ENCODE measurements at regions not wholly inside any gene's neighbourhood (a gene's known extent, or its start where the extent isn't known, plus 50 kb on each side); places are given as distances from the start of the nearest gene placed in this dataset.

DNA sequence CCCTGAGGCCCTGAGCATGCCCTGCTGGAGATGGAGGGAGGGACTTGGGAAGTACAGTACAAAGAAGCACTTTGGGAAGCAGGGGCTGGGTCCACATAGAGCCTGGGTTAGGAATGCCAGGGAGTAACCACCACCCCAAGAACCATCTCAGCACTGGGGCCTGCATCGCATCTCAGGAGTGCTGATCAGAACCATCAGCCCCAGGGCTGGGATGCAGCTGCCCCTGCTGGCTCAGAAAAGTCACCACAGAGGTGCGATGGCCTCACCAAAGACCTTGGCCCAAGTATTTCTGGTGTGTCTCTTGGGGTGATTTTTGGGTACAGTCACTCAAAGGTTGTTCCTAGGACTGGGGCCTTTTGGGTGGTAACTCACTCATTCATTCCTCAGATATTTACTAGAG lies 236.8 kb upstream of the MVB12B start:
- no peak for DNase-seq

DNA sequence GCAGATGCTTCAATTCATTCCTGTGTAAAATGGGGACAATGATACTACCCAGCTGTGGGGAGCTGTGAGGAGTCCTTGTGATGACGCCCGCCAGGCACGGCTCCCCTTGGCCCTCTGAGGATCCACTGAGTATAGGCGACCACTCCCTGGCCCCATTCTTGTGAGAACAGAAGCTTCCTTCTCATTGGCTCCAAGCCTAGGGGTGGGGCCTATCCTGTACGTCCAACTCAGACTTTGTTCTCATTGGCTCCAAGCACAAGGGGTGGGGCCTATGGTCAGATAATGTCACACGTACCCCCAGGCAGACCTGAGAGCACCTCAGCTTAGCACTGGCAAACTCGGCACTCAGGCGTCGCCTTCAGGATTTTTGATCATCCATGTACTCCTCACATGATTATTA lies 232.9 kb upstream of the MVB12B start:
- no peak for DNase-seq

DNA sequence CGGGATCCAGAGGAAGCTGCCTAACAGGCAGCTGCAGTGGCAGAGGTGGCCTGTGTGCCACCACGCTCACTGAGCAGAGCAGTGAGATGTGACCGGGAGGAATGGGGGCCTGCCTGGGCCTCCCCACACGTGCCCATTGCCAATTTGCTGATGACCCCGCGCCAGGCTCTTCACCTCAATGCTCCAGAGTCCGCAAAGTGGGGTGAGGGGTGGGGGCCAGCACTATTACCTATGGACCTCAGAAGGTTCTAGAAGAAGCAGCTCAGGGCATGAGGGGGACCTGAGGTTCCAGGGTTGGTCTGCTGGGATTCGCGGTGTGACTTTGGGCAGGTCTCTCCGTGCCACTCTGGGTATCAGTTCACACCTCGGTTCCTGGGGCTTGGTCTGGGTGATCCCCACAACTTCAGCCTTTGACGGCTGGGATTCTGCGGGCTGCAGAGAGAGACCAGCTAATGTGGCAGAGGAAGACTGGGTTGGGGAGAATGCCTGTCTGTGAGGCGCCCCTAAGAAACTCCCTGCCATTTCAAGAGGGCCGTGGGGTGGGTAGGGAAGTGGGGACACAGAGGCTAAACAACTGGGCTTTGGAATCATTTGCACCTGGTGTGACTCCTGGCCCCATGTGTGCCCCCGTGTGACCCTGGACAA lies 231.0 kb upstream of the MVB12B start:
- DNase-seq, result no peak

DNA sequence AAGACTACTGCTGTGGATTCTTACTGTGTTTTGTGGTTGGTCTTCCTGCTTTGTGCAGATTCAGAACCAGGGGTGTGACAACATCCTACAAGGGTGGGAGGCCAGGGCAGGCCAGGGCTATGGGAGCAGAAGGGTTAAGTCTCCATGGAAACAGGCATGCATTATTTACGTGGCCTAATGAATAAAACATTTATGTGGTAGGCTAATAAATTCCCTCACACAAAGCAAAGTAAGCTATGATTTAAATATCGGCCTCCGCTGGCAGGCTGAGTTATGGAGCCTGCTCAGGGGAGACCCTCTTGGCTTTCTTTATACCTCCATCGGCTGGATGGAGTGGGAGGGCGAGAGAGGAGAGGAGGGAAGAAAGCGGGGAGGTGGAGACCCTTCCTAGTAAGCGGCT lies 230.3 kb upstream of the MVB12B start:
- DNase-seq, result no peak

DNA sequence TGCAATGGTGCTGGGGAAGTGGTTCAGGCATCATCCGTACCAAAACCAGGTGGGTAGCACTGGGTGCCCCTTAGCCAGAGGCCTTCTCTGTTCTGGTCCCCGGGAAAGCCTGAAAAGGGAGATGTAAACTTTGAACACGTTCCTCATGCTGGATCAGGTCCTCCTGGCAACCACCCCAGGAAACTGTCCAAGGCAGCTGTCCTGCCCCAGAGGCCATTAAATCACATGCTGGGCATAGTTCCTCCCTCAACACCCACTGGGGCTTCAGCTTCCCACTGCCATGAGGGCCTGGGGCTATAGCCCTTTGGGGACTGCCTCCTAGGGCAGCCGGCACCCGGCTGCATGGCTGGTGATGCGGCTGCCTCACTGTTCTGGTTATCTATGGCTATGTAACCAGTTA lies 228.9 kb upstream of the MVB12B start:
- no peak for DNase-seq

DNA sequence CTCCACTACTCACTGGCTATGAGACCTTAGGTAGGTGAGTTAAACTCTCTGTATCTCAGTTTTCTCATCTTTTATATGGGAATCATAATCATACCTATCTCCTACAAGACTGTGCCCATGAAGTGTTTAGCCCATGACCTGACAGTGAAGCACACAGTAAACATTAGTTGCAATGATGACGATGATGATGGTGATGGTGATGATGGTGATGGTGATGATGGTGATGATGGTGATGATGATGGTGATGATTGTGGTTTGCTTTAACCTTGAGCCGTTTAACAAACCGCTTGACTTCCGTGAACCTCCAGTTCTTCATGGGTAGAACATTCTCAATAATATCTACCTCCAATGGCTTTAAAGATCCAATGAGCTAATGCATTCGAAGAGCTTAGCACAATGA lies 220.2 kb upstream of the MVB12B start:
- no peak for DNase-seq

DNA sequence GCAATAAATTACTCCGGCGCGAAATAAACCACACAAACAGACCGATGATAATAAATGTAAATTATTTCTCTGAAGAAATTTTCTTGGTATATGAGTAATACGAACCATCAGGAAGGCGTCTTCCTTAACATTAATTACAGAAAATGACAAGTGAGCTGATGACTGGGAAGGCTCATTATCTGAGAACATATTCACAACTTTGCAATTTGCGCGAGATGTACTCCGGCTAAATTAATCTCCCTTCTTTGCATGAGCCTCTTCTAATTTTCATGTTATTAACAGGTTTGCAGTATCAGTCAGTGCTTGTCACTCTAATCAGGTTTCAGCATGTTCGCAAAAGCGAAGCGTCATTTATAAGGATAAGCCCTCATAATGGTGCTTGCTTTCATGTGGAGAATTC lies 218.9 kb upstream of the MVB12B start:
- DNase-seq, result no peak

DNA sequence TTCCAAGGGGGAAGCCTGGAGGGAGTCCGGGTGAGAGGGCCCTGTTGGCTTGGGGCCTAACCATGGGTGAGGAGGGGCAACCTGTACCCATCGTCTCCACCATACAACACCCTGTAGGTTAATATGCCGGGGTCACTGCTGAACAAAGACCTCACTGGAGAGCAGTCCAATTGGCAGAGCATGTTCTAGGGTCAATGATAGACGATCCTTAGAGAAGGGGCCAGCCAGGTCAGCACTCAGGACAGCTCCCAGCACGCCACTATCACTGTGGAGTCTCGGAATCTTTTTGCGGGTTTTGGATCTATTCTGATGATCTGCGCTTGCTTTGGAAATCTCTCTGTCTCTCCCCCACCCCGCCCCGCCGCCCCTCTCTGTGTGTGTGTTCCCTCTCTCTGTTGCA lies 218.4 kb upstream of the MVB12B start:
- DNase-seq, result peak in 1 of 2 donors; percentile 7

DNA sequence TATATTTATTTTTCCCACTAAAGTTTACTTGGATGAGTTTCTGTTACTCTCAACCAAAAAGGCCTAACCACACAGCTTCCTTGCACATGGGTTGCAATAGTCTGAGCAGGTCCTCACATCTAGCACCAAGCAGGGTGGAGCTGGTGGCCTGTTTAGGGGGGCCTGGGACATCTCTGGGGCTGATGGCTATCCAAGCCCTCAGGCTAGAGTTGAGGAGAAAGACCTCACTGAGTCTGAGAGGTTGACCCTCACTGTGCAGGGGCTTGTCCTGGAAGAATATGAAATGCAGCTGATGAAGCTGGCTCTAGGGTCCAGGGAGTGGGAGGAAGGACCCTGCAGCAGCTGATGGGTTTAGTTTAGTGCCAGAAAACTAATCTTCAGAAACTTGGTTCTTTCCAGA lies 217.1 kb upstream of the MVB12B start:
- no peak for DNase-seq

DNA sequence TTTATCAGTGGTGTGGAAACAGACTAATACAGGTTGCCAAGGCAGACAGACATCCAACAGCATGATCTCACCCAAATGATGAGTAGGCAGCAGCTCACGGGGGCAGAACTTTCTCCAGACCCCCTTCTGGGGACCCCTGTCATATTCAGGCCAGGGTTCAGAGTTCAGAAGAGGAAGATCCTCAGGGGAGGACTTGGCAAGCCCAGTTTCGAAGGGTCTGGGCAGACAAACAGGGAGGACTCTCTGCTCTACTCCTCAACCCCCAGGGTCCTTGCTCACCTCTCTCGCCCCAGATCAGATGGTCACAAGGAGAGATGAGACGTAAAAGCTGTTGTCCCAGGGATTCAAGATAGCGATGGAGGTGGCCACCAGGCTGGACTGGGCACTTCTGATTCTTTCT lies 215.1 kb upstream of the MVB12B start:
- no peak for DNase-seq

DNA sequence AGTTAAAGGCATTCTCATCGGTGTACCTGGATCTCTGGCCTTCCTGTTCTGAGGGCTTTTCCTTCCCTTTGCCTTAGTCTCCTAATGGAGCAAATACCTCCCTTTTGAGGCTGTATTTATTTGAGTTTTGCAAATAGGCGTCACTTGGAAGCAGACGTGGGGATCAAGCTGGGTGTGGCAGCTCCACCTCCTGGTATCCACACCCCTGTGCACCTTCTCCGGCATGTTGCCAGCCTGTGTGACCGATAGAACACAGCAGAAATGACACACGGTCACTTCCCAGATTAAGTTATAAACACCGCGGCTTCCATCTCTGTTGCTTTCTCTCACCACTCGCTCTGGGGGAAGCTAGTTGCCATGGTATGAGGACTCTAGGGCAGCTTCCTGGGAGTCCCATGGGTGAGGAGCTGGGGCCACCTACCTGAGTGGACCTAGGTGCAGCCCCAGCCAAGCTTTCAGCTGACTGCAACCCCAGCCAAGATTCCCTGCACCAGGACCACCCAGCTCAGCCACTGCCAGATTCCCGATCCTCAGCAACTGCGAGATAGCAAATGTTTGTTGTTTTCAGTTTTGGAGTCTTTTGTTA lies 214.4 kb upstream of the MVB12B start:
- no peak for DNase-seq

DNA sequence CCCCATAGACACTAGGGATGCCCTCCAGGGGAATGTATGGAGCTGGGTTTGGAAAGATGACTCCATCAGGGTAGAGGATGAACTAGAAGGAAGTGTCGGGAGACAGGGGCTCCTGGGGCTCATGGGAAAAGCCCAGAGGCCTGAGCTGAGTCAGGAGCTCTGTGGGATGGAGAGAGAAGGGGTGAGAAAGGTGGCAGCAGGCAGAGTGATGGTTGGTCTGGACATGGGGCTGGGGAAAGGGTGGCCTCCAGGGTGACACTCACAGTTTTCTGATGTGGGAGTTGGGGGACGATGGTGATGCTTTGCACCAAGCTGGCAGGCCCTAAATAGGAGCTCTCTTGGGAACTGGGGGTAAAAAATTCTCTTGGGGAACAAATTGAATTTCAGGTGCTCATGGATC lies 213.5 kb upstream of the MVB12B start:
- no peak for DNase-seq

DNA sequence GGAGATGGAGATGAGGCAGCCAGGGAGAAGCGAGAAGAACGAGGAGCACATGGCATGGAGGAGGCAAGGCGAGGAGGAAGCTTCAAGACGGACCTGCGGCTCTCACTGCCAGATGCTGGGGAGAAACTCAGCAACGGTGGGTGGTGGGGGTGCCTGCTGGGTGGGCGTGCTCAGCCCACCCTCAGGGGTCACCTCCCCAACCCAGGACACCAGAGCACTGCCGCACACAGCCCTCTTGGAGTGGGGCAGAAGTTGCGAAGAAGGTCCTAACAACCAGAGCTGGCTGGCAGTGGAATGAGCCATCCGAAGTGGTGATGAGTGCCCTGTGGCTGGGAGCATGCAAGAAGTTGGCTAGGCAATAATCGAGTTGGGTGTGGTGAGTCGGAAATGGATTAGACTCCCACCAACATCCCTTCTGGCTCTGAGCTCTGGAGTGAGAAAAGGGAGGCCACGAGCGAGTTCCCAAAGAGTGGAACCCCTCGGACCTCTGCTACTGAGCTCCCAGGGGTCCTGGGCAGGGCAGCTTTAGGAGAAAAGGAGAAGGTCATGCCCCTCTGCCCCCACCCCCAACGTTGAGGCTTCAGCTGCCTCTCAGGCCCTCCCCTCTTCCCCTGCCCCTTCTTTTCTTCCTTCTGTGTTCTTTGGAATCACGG lies 212.7 kb upstream of the MVB12B start:
- DNase-seq, result no peak

DNA sequence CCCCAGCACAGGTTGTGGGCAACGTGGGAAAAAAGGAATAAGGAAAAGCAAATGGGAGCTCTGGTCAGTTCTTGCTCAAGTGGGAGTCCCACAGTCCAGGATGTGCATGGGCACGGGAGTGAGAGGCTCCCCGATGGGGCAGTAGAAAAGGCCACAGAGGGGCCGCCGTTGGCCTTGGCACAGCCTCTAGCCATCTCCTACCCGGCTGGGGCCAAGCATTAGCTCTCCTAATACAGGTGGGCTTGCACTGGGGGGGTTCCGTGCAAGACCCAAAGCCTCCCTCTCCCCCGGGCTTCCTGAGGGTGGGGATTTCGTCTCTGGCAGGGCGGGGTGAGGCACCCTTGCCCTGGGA lies 212.2 kb upstream of the MVB12B start:
- DNase-seq, result no peak

DNA sequence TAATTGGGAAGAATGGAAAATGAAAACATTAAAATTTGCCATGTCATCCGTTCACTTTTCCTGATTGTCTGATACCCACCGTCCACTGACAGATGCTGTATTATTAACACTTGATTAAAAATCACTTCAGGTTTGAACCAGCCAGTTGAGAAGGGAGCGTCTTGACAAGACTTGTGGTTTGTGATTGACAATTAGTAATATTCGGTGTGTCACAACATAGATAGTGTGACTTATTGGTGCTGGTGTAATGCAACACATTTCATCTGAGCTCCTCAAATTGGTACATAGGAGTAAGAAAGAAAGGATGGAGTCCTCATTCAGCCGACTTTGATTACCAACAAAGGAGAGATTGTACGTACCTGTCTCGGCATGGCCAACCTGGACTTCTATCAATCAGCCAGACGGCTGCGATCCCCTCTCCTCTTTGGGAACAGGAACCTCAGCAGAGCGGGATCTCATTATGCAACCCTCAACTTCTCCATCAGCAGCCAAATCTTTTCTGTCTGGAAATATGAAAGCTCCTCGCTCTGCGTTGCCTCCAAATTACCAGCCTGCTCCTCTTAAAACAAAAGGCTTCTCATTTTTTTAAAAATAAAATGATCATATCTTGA lies 211.7 kb upstream of the MVB12B start:
- no peak for DNase-seq

DNA sequence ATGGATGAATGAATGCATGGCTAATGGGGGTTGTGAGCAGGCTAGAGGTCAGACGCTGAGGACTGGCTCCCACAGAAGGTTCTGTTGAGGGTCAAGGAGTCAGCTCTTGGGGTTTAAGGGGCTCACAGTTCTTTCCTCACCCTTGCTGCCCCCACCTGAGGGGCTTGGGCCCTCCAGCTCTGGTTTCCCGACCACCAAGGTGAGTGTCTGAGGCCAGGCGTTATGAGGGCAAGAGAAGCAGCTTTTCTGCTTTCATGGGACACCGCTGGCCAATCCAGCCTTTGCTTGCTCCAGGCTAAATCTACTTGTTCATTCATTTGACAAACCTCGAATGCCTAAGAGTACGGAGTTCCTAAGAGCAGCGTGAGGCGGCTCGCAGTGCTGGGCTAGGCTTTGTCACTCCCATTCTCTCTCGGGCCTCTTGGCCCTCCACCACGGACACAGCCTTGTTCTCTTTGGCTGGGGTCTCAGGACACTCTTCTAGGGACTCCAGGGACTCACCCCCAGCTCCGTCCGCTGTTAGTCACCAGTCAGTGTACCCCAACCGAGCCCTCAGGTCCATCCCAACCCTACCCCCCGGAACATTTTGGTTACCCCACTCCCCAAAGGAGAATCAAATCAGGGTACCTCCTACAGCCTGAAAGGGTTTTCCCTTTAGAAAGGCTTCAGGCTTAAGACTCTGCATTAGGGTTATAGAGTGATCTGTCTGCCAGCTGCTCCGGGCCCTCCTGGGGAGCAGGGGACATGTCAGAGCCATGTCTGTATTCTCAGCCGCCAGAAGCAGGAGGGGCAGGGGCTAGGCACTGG lies 210.1 kb upstream of the MVB12B start:
- DNase-seq, result no peak

DNA sequence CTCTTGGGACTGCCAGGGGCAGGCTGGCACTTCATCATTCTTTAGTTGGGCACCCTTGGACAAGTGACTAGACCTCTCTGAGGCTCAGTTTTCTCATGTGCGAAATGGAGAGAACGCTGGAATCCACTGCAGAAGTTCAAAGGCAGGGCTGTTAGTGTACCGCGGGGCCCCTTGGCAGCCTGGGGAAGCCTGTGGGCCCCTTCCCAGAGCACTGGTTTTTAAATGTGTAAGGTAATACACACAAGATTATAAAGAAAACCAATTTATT lies 209.5 kb upstream of the MVB12B start:
- DNase-seq, result no peak

DNA sequence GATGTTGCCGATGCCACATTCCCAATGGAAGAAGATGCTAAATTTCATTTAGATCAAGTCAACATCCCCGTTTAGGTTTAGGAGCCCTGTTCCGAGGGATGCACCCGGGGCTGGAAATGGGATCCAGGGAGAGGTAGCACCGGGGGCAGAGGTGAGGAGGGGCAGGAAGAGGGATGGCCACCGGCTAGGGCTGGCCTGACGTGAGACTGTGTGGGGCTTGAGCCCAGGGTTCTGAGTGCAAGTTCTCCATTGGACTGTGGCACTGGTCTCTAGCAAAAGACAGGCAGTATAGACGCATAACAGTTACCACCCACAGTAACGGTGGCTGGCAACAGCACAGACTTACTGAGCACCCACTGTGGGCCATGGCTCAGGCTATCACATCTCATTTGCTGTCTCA lies 209.0 kb upstream of the MVB12B start:
- DNase-seq, result no peak

DNA sequence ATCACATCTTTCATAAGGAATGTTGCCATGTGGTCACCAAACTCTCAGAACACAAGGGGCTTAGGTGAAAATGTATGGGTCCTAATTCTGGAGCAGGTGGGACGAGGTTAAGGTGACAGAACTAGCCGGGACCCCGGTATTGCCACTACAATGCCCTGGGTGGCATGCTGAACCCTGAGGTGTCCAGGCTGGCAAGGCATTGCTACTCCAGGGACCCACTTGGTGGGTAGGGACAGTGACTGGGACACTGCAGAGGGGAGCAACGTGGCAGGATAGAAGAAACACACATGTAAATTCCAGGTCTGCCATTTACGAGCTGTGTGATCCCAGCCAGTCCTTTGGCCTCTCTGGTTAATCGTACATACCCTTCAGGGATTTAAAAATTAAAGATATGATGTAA lies 206.9 kb upstream of the MVB12B start:
- no peak for DNase-seq

DNA sequence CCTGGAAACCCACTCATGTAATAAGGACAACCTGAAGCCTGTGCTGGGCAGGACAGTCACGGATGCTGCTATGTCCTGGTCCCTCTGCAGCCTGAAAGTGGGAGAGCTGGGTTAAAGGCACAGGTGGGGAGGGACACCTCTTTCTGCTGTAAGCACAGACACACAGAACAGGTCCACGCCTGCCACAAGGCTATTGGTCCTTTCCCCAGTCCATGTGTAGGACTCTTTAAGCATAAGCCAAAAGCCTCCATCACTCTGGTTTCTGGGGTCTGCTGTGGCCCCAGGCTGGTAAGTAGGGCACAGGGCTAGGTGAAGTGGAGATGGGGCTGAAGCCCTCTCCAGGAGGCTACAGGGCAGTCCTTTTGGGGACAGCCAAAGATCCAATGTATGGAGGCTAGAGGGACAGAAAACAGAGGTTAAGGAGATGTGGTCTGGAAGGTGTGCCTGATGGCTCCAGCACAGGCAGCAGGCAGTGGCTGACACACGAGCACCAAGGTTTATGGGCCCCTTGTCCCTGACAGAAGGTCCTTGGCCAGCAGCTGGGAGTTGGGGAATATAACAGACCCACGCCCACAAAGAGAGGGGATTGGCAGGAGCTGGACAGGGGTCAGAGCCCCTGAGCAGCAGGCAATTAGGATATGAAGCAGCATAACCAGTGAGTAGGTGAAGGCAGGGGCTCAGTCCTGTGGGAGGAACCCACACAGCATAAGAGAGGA lies 203.6 kb upstream of the MVB12B start:
- DNase-seq, result no peak

DNA sequence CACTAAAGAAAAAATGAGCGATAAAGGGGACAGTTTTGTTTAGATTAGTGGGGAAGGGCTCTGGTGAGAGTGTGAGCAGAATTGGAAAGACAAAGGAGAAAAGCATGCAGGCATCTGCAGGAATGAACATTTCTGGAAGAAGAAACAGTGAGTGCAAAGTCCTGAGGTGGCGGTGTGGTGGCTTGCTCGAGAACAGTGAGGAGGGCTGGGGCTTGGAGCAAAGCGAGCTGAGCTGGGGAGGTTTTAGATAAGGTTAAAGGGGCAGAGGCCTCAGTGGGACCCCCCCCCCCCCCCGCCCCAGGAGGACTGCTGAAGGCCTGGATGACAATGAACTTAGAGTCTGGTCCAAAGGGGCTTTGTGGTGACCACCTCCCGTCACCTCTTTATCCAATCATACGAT lies 202.7 kb upstream of the MVB12B start:
- no peak for DNase-seq

DNA sequence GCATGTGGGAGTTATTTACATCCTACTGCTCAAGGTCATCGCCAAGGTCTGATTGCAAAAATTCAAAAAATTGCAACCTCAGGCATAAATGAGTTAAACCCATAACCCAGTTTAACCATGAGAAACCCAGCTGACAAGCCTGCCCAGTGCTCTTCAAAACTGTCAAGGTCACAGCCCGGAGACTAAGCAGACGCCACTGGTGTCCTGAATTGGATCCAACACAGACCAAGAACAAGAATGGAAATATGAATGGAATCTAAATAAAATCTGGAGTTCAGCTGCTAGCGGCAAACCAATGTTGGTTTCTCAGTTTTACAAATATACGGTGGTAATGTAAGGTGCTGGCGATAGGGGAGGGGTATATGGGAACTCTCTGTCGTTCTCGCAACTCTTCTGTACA lies 201.5 kb upstream of the MVB12B start:
- no peak for DNase-seq

Data from right lung (tissue), 2 donors.